K562 (cell line): ENCODE measurements at regions not wholly inside any gene's neighbourhood (a gene's known extent, or its start where the extent isn't known, plus 50 kb on each side); places are given as distances from the start of the nearest gene placed in this dataset.

ENCODE experiments used
- ATAC-seq: fragments of 200-7000 bp; cut with Tn5 transposase; 3 replicates; pipeline ENCODE4 v1.9.1; 2020; ENCODE audit warnings: moderate library complexity
- BruUV-seq: library from RNA; stranded (reverse); fragments of 400-500 nt; replicated peaks from 2 replicates; lab custom pipeline; 2021; lab: Mats Ljungman, UMichigan
- CTCF ChIA-PET: fragments of 300-600 bp; formaldehyde crosslinking; extraction: SDS; loops from one replicate; lab custom pipeline; 2021; ENCODE audit warnings: low intra/inter-chr PET ratio; lab: Yijun Ruan, JAX
- POLR2A ChIA-PET: fragments of 300-600, 350-650 bp; sonication (Branson Sonifier 250); formaldehyde crosslinking; extraction: SDS; loops from one replicate; lab custom pipeline; 2021; ENCODE audit warnings: antibody characterized with exemption, inconsistent platforms; lab: Yijun Ruan, JAX
- DNase-seq, 4 experiments: peaks; one replicate each; pipeline versions ENCODE4 v3.0.0 to v3.0.0-alpha.2; 2011 to 2018; ENCODE audit warnings: low spot score in 3 of 4, mixed read lengths in 3 of 4; ENCODE audit errors: extremely low read depth in 1 of 4
- FAIRE-seq: peaks from 2 replicates; lab custom pipeline; 2011; peaks lifted over from hg19 to GRCh38; lab: Jason Lieb, UNC
- H2AFZ ChIP-seq: 2 replicates; pipeline ENCODE4 v1.6.0; 2011; ENCODE audit warnings: low read depth, low read length, control low read depth, inconsistent platforms
- H3K27ac ChIP-seq: fragments of 200-600 bp; 3 replicates; pipeline ENCODE4 v1.8.0; 2011; ENCODE audit warnings: low read depth, mild to moderate bottlenecking, control low read depth, inconsistent platforms, low read length, moderate library complexity, mixed read lengths; ENCODE audit errors: extremely low read depth
- H3K27me3 ChIP-seq, 2 experiments: fragments of 300-600 bp in 1 of 2; 2 replicates in 1 of 2; 3 replicates in 1 of 2; pipeline versions ENCODE4 v1.6.0 to v1.8.0; 2011; ENCODE audit warnings: inconsistent platforms in 2 of 2, low read length in 2 of 2, mild to moderate bottlenecking in 1 of 2, mixed read lengths in 1 of 2, moderate library complexity in 1 of 2; ENCODE audit not compliant: control insufficient read depth in 2 of 2, insufficient read depth in 2 of 2
- H3K36me3 ChIP-seq: fragments of 300-600 bp; 3 replicates; pipeline ENCODE4 v1.8.0; 2011; ENCODE audit warnings: mild to moderate bottlenecking, low read length, inconsistent platforms; ENCODE audit not compliant: control insufficient read depth, insufficient read depth
- H3K4me1 ChIP-seq, 2 experiments: fragments of 200-600 bp in 1 of 2; replicated peaks in 1 of 2; 2 replicates in 1 of 2; 3 replicates in 1 of 2; pipeline versions ENCODE4 v1.5.1 to v1.8.0; 2011; ENCODE audit warnings: inconsistent platforms in 2 of 2, low read length in 2 of 2, mild to moderate bottlenecking in 1 of 2, mixed read lengths in 1 of 2, moderate library complexity in 1 of 2; ENCODE audit not compliant: control insufficient read depth in 2 of 2, insufficient read depth in 2 of 2
- H3K4me2 ChIP-seq: 2 replicates; pipeline ENCODE4 v1.6.1; 2011; ENCODE audit warnings: low read length, control low read depth, inconsistent platforms, mixed read lengths; ENCODE audit not compliant: insufficient read depth
- H3K4me3 ChIP-seq: fragments of 200-600 bp; sonication (generic), shearing (Covaris generic); 2 replicates; pipeline ENCODE4 v1.5.1; 2016; ENCODE audit warnings: control low read depth, inconsistent platforms
- H3K79me2 ChIP-seq: fragments of 200-600 bp; 3 replicates; pipeline ENCODE4 v1.8.0; 2011; ENCODE audit warnings: low read length, inconsistent platforms; ENCODE audit not compliant: control insufficient read depth, insufficient read depth
- H3K9ac ChIP-seq, 2 experiments: 2 replicates each; pipeline versions ENCODE4 v1.6.0 to v1.6.1; 2011; ENCODE audit warnings: low read depth in 2 of 2, low read length in 2 of 2, control low read depth in 1 of 2, inconsistent platforms in 1 of 2, mild to moderate bottlenecking in 1 of 2, mixed read lengths in 1 of 2; ENCODE audit not compliant: insufficient read depth in 1 of 2
- H3K9me1 ChIP-seq: one replicate; pipeline ENCODE4 v1.6.0; 2011; ENCODE audit warnings: inconsistent platforms, mild to moderate bottlenecking, low read length, moderate library complexity; ENCODE audit not compliant: control insufficient read depth, insufficient read depth
- H3K9me3 ChIP-seq: replicated peaks from 2 replicates; pipeline ENCODE4 v1.5.1; 2011; ENCODE audit warnings: low read depth, low read length, inconsistent platforms; ENCODE audit not compliant: control insufficient read depth, insufficient read depth
- H4K20me1 ChIP-seq: replicated peaks from 2 replicates; pipeline ENCODE4 v1.6.1; 2011; ENCODE audit warnings: low read length, inconsistent platforms, mixed read lengths; ENCODE audit not compliant: control insufficient read depth, insufficient read depth
- BRD9 ChIP-seq: fragments of 450-650 bp; IDR thresholded peaks from 2 replicates; pipeline ENCODE4 v1.6.1; 2018; ENCODE audit warnings: low read depth; ENCODE audit not compliant: partially characterized antibody
- CHD4 ChIP-seq: fragments of 200-600 bp; sonication (generic); IDR thresholded peaks from 3 replicates; pipeline ENCODE4 v1.6.1; 2012; ENCODE audit warnings: low read depth, mild to moderate bottlenecking, mixed read lengths, low read length, inconsistent platforms; ENCODE audit not compliant: insufficient read depth, insufficient replicate concordance, poor library complexity, severe bottlenecking
- JUN ChIP-seq, 2 experiments: sonication (generic) in 1 of 2; formaldehyde crosslinking in 1 of 2; IDR thresholded peaks; 2 replicates each; pipeline versions ENCODE4 v1.6.1 to v1.8.0; 2012 to 2022; ENCODE audit warnings: borderline replicate concordance in 2 of 2, mild to moderate bottlenecking in 2 of 2, improper control_type of control experiment in 1 of 2, low read depth in 1 of 2, low read length in 1 of 2, missing genetic modification reagents in 1 of 2
- KAT8 ChIP-seq: fragments of 450-650 bp; IDR thresholded peaks from 2 replicates; pipeline ENCODE4 v1.6.1; 2016; ENCODE audit warnings: low read depth, mild to moderate bottlenecking
- NR2C2 ChIP-seq, 2 experiments: fragments of 200-800 bp in 1 of 2; sonication (Bioruptor generic) in 1 of 2; sonication (generic) in 1 of 2; formaldehyde crosslinking in 1 of 2; IDR thresholded peaks; 2 replicates each; pipeline versions ENCODE4 v1.6.1 to v1.8.0; 2016 to 2022; ENCODE audit warnings: mild to moderate bottlenecking in 1 of 2, missing compliant biosample characterization in 1 of 2, missing genetic modification characterization in 1 of 2, missing genetic modification reagents in 1 of 2
- PRPF4 ChIP-seq: fragments of 200-400 bp; formaldehyde crosslinking; IDR thresholded peaks from one replicate; pipeline ENCODE4 v1.6.1; 2017; ENCODE audit warnings: low read length, low read depth, mild to moderate bottlenecking; ENCODE audit not compliant: insufficient read depth, poor library complexity, severe bottlenecking
- RBM25 ChIP-seq: fragments of 200-400 bp; formaldehyde crosslinking; IDR thresholded peaks from 2 replicates; pipeline ENCODE4 v1.6.1; 2018; ENCODE audit warnings: low read length, low read depth, moderate library complexity; ENCODE audit not compliant: severe bottlenecking
- SIN3B ChIP-seq: fragments of 450-650 bp; IDR thresholded peaks from 2 replicates; pipeline ENCODE4 v1.6.1; 2017; ENCODE audit warnings: low read depth, mild to moderate bottlenecking, moderate library complexity
- SMAD1 ChIP-seq: fragments of 150-350 bp; IDR thresholded peaks from 2 replicates; pipeline ENCODE4 v1.6.1; 2014; ENCODE audit warnings: low read length, low read depth; ENCODE audit not compliant: partially characterized antibody
- TAF15 ChIP-seq: fragments of 200-400 bp; formaldehyde crosslinking; IDR thresholded peaks from 2 replicates; pipeline ENCODE4 v1.6.1; 2017; ENCODE audit warnings: mild to moderate bottlenecking, low read depth, low read length, moderate library complexity
- ZNF354B ChIP-seq: fragments of 250-450 bp; sonication (Bioruptor Pico); IDR thresholded peaks from 2 replicates; pipeline ENCODE4 v1.4.0; 2020
- ZNF507 ChIP-seq: conservative IDR thresholded peaks from 2 replicates; pipeline ENCODE4 v1.6.1; 2017; ENCODE audit warnings: missing genetic modification characterization, missing compliant biosample characterization
- ZZZ3 ChIP-seq: fragments of 450-650 bp; IDR thresholded peaks from 2 replicates; pipeline ENCODE4 v1.6.1; 2016; ENCODE audit warnings: antibody characterized with exemption, mild to moderate bottlenecking, moderate library complexity
- WGBS: fragments of 100-300 bp; shearing (Covaris generic); methylation state at CpG from one replicate; pipeline ENCODE4 v1.1.6; 2016; ENCODE audit warnings: low coverage, mixed read lengths; ENCODE audit not compliant: insufficient coverage; ENCODE audit errors: missing lambda C conversion rate; 5-methylcytosine and 5-hydroxymethylcytosine counted together
- in situ Hi-C: fragments of 300-500 bp; cut with MboI; formaldehyde crosslinking; loops from 4 replicates; pipeline ENCODE4 v1.15.0; 2018; ENCODE audit warnings: inconsistent platforms, mixed read lengths
- intact Hi-C: fragments of 100-400 bp; cut with micrococcal nuclease; formaldehyde crosslinking; loops from 2 replicates; pipeline ENCODE4 v1.14.2; 2022
- TF ChIP-seq, protein P1 (sequence below): sonication (generic); formaldehyde crosslinking; IDR thresholded peaks from 2 replicates; pipeline ENCODE4 v1.8.1; 2022; ENCODE audit warnings: missing genetic modification reagents

DNA sequence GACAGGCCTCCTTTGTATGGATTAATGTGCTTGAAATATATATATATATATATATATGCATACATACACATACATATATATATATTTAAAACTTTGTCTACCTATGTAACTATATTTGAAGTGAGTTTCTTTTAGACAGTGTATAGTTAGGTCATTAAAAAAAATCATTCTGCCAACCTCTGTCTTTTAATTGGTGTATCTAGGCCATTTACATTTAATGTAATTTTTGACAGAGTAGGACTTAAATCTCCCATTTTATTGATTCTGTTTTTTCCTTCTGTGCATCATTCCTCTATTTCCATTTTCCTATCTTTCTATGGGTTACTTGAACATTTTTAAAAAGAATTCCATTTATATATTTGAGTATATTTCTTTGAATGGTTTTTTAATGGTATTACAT is 125.2 kb downstream of the IRF8 start:
- H3K27me3 ChIP-seq: peaks cover 0 to 8% of the 10 kb centered on the region in 2 experiments; a peak in 2 of 5 replicates
- H3K4me2 ChIP-seq: no peak overlapping the region
- ChIA-PET POLR2A (no interaction called here), CTCF (no interaction called here)
- no peak overlapping the region for H2AFZ ChIP-seq
- H3K9ac ChIP-seq: no peak overlapping the region
- in situ Hi-C loops (loop anchor here (25.0 kb wide), 1 partner anchor 912 kb away; the partner anchor contains the start of gene CIBAR2), intact Hi-C loops (no loop called here)
- no TSS peak for BruUV-seq
- no peak overlapping the region for H3K27ac ChIP-seq
- H3K9me3 ChIP-seq: peaks cover 7% of the 10 kb centered on the region; the same call in 1 of the 2 replicates
- no peaks in the 10 kb centered on the region for H3K36me3 ChIP-seq
- no peak for ATAC-seq
- no peak for FAIRE-seq
- no peaks in the 10 kb centered on the region for H3K79me2 ChIP-seq
- no peaks in the 10 kb centered on the region for H4K20me1 ChIP-seq
- no peaks in the 10 kb centered on the region for H3K9me1 ChIP-seq
- H3K4me1 ChIP-seq: no peaks in the 10 kb centered on the region; a peak in 1 of 5 replicates
- peak; percentile 99 for TF ChIP-seq ZNF507
- TF ChIP-seq SIN3B: no peak
- TF ChIP-seq ZNF354B (CRISPR knock-in tag): peak; percentile 95
- peak; percentile 60 for TF ChIP-seq RBM25
- H3K4me3 ChIP-seq: no peak overlapping the region
- DNase-seq: no peak

DNA sequence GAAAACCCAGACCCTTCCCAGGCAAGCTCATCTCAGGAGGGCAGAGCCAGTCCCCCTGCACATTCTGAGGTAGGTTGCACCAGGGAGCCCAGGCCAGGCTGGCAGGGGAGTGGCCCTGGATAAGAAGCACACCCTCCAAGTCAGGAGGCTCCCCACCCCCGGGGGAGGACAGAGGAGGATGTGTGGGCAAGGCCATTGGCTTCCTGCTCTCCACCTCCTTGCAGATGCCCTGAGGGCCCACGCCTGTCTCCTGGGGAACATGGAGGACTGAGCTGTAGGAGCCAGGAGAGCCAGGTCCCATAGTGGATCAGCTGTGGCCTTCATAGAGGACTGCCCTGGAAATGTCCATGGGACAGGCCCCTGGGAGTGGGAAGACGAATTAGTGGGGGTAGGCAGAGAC is 126.7 kb downstream of the IRF8 start:
- no peaks in the 10 kb centered on the region for H3K36me3 ChIP-seq
- no peak overlapping the region for H3K4me2 ChIP-seq
- intact Hi-C loops (no loop called here), in situ Hi-C loops (no loop called here)
- WGBS: 0% methylated on average over 2 of the region's 3 CpGs
- no peak for DNase-seq
- no peaks in the 10 kb centered on the region; a peak in 1 of 5 replicates for H3K4me1 ChIP-seq
- no peak overlapping the region for H3K27ac ChIP-seq
- H3K9me1 ChIP-seq: no peaks in the 10 kb centered on the region
- H3K9ac ChIP-seq: no peak overlapping the region
- no TSS peak for BruUV-seq
- ChIA-PET CTCF (no interaction called here), POLR2A (interaction anchor here (0.6 to 0.9 kb wide), 3 partner anchors 9 to 1116 kb away, joined by 3 to 4 read pairs (median 3); no protein-coding TSS in a partner anchor)
- no peaks in the 10 kb centered on the region for H3K79me2 ChIP-seq
- 0 out of 2 replicates have a peak, but pooled peaks cover 3% of the 10 kb centered on the region for H3K9me3 ChIP-seq
- no peak for FAIRE-seq
- no peak overlapping the region for H2AFZ ChIP-seq
- no peaks in the 10 kb centered on the region for H4K20me1 ChIP-seq
- ATAC-seq: no peak
- no peak overlapping the region for H3K4me3 ChIP-seq
- peaks cover 0 to 8% of the 10 kb centered on the region in 2 experiments; a peak in 2 of 5 replicates for H3K27me3 ChIP-seq
- TF ChIP-seq, protein P1, sequence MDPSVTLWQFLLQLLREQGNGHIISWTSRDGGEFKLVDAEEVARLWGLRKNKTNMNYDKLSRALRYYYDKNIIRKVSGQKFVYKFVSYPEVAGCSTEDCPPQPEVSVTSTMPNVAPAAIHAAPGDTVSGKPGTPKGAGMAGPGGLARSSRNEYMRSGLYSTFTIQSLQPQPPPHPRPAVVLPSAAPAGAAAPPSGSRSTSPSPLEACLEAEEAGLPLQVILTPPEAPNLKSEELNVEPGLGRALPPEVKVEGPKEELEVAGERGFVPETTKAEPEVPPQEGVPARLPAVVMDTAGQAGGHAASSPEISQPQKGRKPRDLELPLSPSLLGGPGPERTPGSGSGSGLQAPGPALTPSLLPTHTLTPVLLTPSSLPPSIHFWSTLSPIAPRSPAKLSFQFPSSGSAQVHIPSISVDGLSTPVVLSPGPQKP (CRISPR knock-in tag): no peak
- TF ChIP-seq BRD9 (no peak), NR2C2 (CRISPR knock-in tag; IDR thresholded peaks at IDR 0.05) (no peak), NR2C2 (tag; IDR thresholded peaks at IDR 0.05) (no peak), ZZZ3 (no peak), JUN (IDR thresholded peaks at IDR 0.05; ENCODE audit: borderline replicate concordance, low read depth, low read length) (no peak), JUN (CRISPR knock-in tag; IDR thresholded peaks at IDR 0.05; ENCODE audit: borderline replicate concordance) (no peak), TAF15 (no peak), CHD4 (no peak), KAT8 (no peak), PRPF4 (no peak), SMAD1 (no peak)
